ENCODE measurements at regions not wholly inside any gene's neighbourhood (a gene's known extent, or its start where the extent isn't known, plus 50 kb on each side); places are given as distances from the start of the nearest gene placed in this dataset.

DNA sequence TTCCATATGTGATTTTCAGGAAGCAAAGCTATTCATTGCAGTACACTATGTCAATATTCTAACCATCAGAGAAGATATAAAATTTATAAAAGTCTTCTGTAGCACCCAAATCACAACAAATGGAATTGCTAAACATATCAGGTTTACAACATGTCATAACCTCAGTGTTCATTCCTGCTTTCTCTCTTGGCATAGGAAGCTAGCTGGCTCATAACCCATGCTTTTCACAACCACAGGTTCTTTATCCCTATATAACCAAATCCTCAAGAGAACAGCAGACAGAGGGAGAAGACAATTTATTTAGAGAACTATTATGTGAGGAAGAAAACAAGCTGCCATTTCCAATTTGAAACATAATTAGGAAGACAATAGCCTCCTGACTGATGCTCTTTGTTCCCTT lies 997.0 kb upstream of the ACVR2A start:
- no peak overlapping the region for H3K4me2 ChIP-seq (ENCODE audit: extremely low read depth, insufficient read depth, low read length)
- no peaks in the 10 kb centered on the region for H3K79me2 ChIP-seq (ENCODE audit: control insufficient read depth, insufficient read depth, low read length)
- H3K4me1 ChIP-seq (ENCODE audit: control insufficient read depth, extremely low read depth, insufficient read depth, low read length) = no peaks in the 10 kb centered on the region
- H3K27me3 ChIP-seq (ENCODE audit: control insufficient read depth, insufficient read depth, low read length) = no peaks in the 10 kb centered on the region
- DNase-seq (ENCODE audit: low read depth in 2 of 2) = peak in 1 of 2 donors; percentile 30
- H3K9me3 ChIP-seq (ENCODE audit: control insufficient read depth, insufficient read depth, low read depth, low read length) = no peaks in the 10 kb centered on the region
- H3K27ac ChIP-seq (ENCODE audit: insufficient read depth, low read length) = no peak overlapping the region
- TF ChIP-seq, protein P1, sequence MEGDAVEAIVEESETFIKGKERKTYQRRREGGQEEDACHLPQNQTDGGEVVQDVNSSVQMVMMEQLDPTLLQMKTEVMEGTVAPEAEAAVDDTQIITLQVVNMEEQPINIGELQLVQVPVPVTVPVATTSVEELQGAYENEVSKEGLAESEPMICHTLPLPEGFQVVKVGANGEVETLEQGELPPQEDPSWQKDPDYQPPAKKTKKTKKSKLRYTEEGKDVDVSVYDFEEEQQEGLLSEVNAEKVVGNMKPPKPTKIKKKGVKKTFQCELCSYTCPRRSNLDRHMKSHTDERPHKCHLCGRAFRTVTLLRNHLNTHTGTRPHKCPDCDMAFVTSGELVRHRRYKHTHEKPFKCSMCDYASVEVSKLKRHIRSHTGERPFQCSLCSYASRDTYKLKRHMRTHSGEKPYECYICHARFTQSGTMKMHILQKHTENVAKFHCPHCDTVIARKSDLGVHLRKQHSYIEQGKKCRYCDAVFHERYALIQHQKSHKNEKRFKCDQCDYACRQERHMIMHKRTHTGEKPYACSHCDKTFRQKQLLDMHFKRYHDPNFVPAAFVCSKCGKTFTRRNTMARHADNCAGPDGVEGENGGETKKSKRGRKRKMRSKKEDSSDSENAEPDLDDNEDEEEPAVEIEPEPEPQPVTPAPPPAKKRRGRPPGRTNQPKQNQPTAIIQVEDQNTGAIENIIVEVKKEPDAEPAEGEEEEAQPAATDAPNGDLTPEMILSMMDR (conservative IDR thresholded peaks at IDR 0.05 in 1 of 2, IDR thresholded peaks at IDR 0.05 in 1 of 2; ENCODE audit: low read depth in 1 of 2, low read length in 2 of 2) = no peak
- no peak for TF ChIP-seq EZH2 (IDR thresholded peaks at IDR 0.05; ENCODE audit: low read length, missing control alignments)
- H2AFZ ChIP-seq (ENCODE audit: low read length) = no peak overlapping the region
- H3K36me3 ChIP-seq (ENCODE audit: control insufficient read depth, insufficient read depth, low read length) = no peaks in the 10 kb centered on the region
- H4K20me1 ChIP-seq (ENCODE audit: control insufficient read depth, extremely low read depth, insufficient read depth, low read length) = no peaks in the 10 kb centered on the region
- no peak overlapping the region for H3K4me3 ChIP-seq (replicated peaks in 1 of 4; ENCODE audit: control extremely low read depth in 1 of 4, insufficient read depth in 1 of 4, low read depth in 3 of 4, low read length in 4 of 4)
- no peak overlapping the region for H3K9ac ChIP-seq (ENCODE audit: insufficient read depth, low read length)

DNA sequence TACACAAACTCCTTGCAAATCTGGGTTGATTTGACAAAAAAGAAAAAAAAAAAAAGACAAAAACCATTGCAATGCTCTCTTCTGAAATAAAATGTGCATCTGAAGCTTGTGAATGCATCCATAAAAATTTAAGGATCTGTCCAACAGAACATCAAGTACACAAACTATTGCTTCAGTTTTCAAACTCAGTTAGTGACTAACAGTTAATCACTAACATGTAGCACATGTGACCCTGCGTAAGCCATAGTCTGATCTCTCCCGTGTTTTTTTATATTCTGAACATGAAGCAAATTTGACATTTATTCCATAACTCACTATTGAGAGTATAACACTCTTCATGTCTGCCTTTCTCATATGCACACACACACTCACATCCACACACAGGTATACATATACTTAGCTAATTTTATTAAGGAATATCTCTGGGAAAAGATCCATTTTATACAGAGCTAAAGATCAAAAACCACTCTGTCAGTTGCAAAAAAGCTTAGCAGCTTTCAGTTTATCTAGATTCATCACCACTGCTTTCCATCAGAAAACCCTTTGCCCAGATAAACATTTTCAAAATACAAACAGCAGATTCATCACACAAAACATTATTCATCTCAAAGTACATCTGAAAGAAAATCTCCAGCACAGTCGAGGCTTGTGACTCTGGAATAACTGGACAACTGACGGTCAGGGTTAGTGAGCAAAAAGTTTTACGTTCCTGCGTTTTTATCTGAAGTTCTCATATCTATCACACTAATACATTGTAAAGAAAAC lies 1000.4 kb upstream of the ACVR2A start:
- Histone ChIP-seq H3K27ac (ENCODE audit: insufficient read depth, low read length) (peak overlapping the region; percentile 6), H4K20me1 (ENCODE audit: control insufficient read depth, extremely low read depth, insufficient read depth, low read length) (no peaks in the 10 kb centered on the region), H3K27me3 (ENCODE audit: control insufficient read depth, insufficient read depth, low read length) (no peaks in the 10 kb centered on the region), H3K4me2 (ENCODE audit: extremely low read depth, insufficient read depth, low read length) (peak overlapping the region; percentile 69), H3K36me3 (ENCODE audit: control insufficient read depth, insufficient read depth, low read length) (no peaks in the 10 kb centered on the region), H3K9me3 (ENCODE audit: control insufficient read depth, insufficient read depth, low read depth, low read length) (no peaks in the 10 kb centered on the region), H3K4me3 (replicated peaks in 1 of 4; ENCODE audit: control extremely low read depth in 1 of 4, insufficient read depth in 1 of 4, low read depth in 3 of 4, low read length in 4 of 4) (no peak overlapping the region), H2AFZ (ENCODE audit: low read length) (peak overlapping the region; percentile 45), H3K79me2 (ENCODE audit: control insufficient read depth, insufficient read depth, low read length) (no peaks in the 10 kb centered on the region), H3K9ac (ENCODE audit: insufficient read depth, low read length) (no peak overlapping the region), H3K4me1 (ENCODE audit: control insufficient read depth, extremely low read depth, insufficient read depth, low read length) (no peaks in the 10 kb centered on the region)
- TF ChIP-seq EZH2 (IDR thresholded peaks at IDR 0.05; ENCODE audit: low read length, missing control alignments) = no peak
- TF ChIP-seq, protein P1 (conservative IDR thresholded peaks at IDR 0.05 in 1 of 2, IDR thresholded peaks at IDR 0.05 in 1 of 2; ENCODE audit: low read depth in 1 of 2, low read length in 2 of 2) = no peak
- peak in 1 of 2 donors; percentile 80 for DNase-seq (ENCODE audit: low read depth in 2 of 2)

DNA sequence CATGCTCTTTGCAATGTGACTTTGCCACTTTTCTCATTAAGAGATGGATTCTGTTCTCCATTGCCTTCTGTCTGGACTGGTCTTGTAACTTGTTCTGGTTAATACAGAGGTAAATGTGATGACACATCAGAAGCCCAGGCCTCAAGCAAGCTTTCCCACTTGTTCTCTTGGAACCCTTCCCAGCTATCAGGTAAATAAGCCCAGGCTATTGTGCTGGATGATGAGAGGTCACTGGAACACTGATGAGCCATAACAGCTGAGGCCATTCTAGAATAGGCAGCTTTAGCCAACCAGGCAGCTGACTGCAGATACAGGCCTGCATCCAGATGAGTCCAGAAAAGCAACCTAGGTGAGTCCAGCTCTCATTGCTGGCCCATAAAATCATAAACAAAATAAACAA lies 1007.0 kb upstream of the ACVR2A start:
- Histone ChIP-seq H3K4me1 (ENCODE audit: control insufficient read depth, extremely low read depth, insufficient read depth, low read length) (no peaks in the 10 kb centered on the region), H3K4me2 (ENCODE audit: extremely low read depth, insufficient read depth, low read length) (no peak overlapping the region), H3K9ac (ENCODE audit: insufficient read depth, low read length) (no peak overlapping the region), H4K20me1 (ENCODE audit: control insufficient read depth, extremely low read depth, insufficient read depth, low read length) (no peaks in the 10 kb centered on the region), H3K4me3 (replicated peaks in 1 of 4; ENCODE audit: control extremely low read depth in 1 of 4, insufficient read depth in 1 of 4, low read depth in 3 of 4, low read length in 4 of 4) (no peak overlapping the region), H2AFZ (ENCODE audit: low read length) (no peak overlapping the region), H3K79me2 (ENCODE audit: control insufficient read depth, insufficient read depth, low read length) (no peaks in the 10 kb centered on the region), H3K9me3 (ENCODE audit: control insufficient read depth, insufficient read depth, low read depth, low read length) (no peaks in the 10 kb centered on the region), H3K36me3 (ENCODE audit: control insufficient read depth, insufficient read depth, low read length) (no peaks in the 10 kb centered on the region), H3K27ac (ENCODE audit: insufficient read depth, low read length) (no peak overlapping the region), H3K27me3 (ENCODE audit: control insufficient read depth, insufficient read depth, low read length) (no peaks in the 10 kb centered on the region)
- peak in 1 of 2 donors; percentile 28 for DNase-seq (ENCODE audit: low read depth in 2 of 2)
- TF ChIP-seq, protein P1 (conservative IDR thresholded peaks at IDR 0.05 in 1 of 2, IDR thresholded peaks at IDR 0.05 in 1 of 2; ENCODE audit: low read depth in 1 of 2, low read length in 2 of 2) = no peak
- no peak for TF ChIP-seq EZH2 (IDR thresholded peaks at IDR 0.05; ENCODE audit: low read length, missing control alignments)

Measured in fibroblast of lung (primary cell).